Ovary (tissue), 7 donors: ENCODE measurements at regions not wholly inside any gene's neighbourhood (a gene's known extent, or its start where the extent isn't known, plus 50 kb on each side); places are given as distances from the start of the nearest gene placed in this dataset.

Source experiments
- DNase-seq, 5 donors: peaks; one replicate each; pipeline ENCODE4 v3.0.0-alpha.2; 2019 to 2020
- H3K27ac ChIP-seq, 2 donors: fragments of 200-600 bp; one replicate each; pipeline versions ENCODE4 v1.5.1 to v1.8.0; 2019 to 2022
- H3K27me3 ChIP-seq: fragments of 200-600 bp; one replicate; pipeline ENCODE4 v1.8.0; 2022
- H3K36me3 ChIP-seq: fragments of 200-600 bp; sonication (generic); one replicate; pipeline ENCODE4 v1.5.1; 2019
- H3K4me1 ChIP-seq: one replicate; pipeline ENCODE4 v1.8.1; 2013; ENCODE audit warnings: mild to moderate bottlenecking, moderate library complexity; ENCODE audit not compliant: insufficient read depth
- H3K4me3 ChIP-seq: fragments of 200-600 bp; sonication (generic); one replicate; pipeline ENCODE4 v1.5.1; 2017
- H3K9me3 ChIP-seq, 2 donors: fragments of 200-600 bp in 1 of 2; sonication (generic) in 1 of 2; one replicate each; pipeline versions ENCODE4 v1.5.1 to v1.8.1; 2013 to 2019; ENCODE audit warnings: mild to moderate bottlenecking in 1 of 2, moderate library complexity in 1 of 2
- CTCF ChIP-seq, 3 donors: fragments of 450-650 bp in 2 of 3; fragments of 200-600 bp in 1 of 3; IDR thresholded peaks; one replicate each; pipeline versions ENCODE4 v1.5.1 to v1.8.0; 2016 to 2022; ENCODE audit warnings: antibody characterized with exemption in 3 of 3, mild to moderate bottlenecking in 1 of 3
- EP300 ChIP-seq: sonication (generic); formaldehyde crosslinking; IDR thresholded peaks from one replicate; pipeline ENCODE4 v1.6.1; 2017; ENCODE audit warnings: antibody characterized with exemption
- POLR2A ChIP-seq: fragments of 450-650 bp; IDR thresholded peaks from one replicate; pipeline ENCODE4 v1.6.1; 2017; ENCODE audit warnings: antibody characterized with exemption, mild to moderate bottlenecking, moderate library complexity
- WGBS, 3 donors: extraction: QIAGEN DNeasy Blood & Tissue Kit in 1 of 3; methylation state at CpG; one replicate each; pipeline versions ENCODE4 v1.1.5 to v1.1.7; 2013 to 2017; 5-methylcytosine and 5-hydroxymethylcytosine counted together
- intact Hi-C, 4 donors: fragments of 100-400 bp; cut with DNase I; formaldehyde crosslinking; loops; one replicate each; pipeline versions ENCODE4 v1.11.0 to v1.15.1; 2022 to 2023
- donor health status: DM: no; HTN: no; CAD: no; lungs with moderate emphysema.
- donor health status: DM: no; HTN: no; CAD: no.
- donor health status: Bipolar disorder and iron deficiency.
- donor health status: DM: no; HTN: no; CAD: no.
- donor health status: DM: yes; HTN: yes; CAD: no.

- 78 to 95% (median 84%) methylated on average over 6 of the region's 6 CpGs for WGBS, 3 donors
- Histone ChIP-seq H3K36me3 (no peaks in the 10 kb centered on the region), H3K9me3 (no peaks in the 10 kb centered on the region), H3K4me3 (no peak overlapping the region), H3K27ac (no peak overlapping the region), H3K27me3 (no peaks in the 10 kb centered on the region), H3K4me1 (peaks cover 7% of the 10 kb centered on the region)
- intact Hi-C loops: no loop called here
- TF ChIP-seq CTCF (IDR thresholded peaks at IDR 0.05) (no peak), POLR2A (no peak), EP300 (no peak)
- DNase-seq: no peak
These were observed 135.1 kb upstream of the F3 start for GRCh38 chr1:94676686-94677085.

- intact Hi-C loops: no loop called here
- Histone ChIP-seq H3K4me3 (no peak overlapping the region), H3K36me3 (no peaks in the 10 kb centered on the region), H3K27me3 (no peaks in the 10 kb centered on the region), H3K9me3 (no peaks in the 10 kb centered on the region), H3K4me1 (peaks cover 7% of the 10 kb centered on the region), H3K27ac (no peak overlapping the region)
- DNase-seq: no peak
- TF ChIP-seq EP300 (no peak), POLR2A (no peak), CTCF (IDR thresholded peaks at IDR 0.05) (no peak)
- 16 to 28% (median 27%) methylated on average over 4 of the region's 4 CpGs for WGBS, 3 donors
These were observed 133.8 kb upstream of the F3 start for GRCh38 chr1:94675373-94675772.

DNA sequence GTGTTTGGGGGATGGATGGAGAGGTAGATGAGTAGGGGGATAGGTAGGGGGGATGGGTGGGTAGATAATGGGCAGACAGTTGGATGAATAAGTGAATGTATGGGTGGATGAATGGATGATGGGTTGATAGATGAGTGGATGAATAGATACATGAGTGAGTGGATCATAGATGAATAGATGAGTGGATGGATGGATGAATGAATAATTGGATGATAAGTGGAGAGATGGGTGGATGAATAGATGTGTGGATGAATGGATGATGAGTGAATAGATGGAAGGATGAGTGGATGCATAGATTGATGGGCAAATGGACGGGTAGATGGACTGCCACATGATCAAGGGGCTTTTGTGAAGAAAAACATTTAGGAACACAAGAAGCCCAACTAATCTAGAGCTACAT lies 133.3 kb upstream of the F3 start:
- H3K27ac ChIP-seq: no peak overlapping the region
- no peak for DNase-seq
- WGBS, 3 donors: 92 to 96% (median 96%) methylated on average over 1 of the region's 1 CpG

DNA sequence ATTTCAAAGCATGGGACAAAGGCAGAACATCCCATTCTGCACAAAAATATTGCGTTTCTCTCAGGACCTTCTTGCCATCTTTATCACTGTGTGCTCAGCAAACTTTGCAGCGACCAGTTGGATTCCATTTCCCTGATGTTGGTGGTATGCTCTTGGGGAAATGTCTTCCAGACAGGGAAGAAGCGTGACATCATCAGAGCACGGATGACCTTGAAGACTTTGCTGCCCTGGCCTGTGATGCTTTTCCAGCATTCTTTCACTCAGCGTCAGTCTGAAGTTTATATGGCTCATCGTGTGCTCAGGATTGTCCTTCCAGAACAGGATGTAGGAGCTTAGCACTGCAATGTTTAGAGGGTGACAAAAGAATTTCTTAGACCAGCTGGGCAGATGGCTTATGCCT lies 131.4 kb upstream of the F3 start:
- intact Hi-C loops: no loop called here
- H3K27me3 ChIP-seq: no peaks in the 10 kb centered on the region
- peaks cover 4% of the 10 kb centered on the region for H3K4me1 ChIP-seq
- 55 to 79% (median 64%) methylated on average over 6 of the region's 6 CpGs for WGBS, 3 donors
- no peak for DNase-seq
- H3K36me3 ChIP-seq: no peaks in the 10 kb centered on the region
- no peak overlapping the region for H3K27ac ChIP-seq
- no peaks in the 10 kb centered on the region for H3K9me3 ChIP-seq
- TF ChIP-seq EP300 (no peak), POLR2A (no peak), CTCF (IDR thresholded peaks at IDR 0.05) (no peak)
- no peak overlapping the region for H3K4me3 ChIP-seq

More for the DNA sequence above, 133.3 kb upstream of the F3 start:
- no peaks in the 10 kb centered on the region for H3K9me3 ChIP-seq
- no peaks in the 10 kb centered on the region for H3K36me3 ChIP-seq
- no peaks in the 10 kb centered on the region for H3K27me3 ChIP-seq
- peaks cover 7% of the 10 kb centered on the region for H3K4me1 ChIP-seq
- TF ChIP-seq POLR2A (no peak), CTCF (IDR thresholded peaks at IDR 0.05) (no peak), EP300 (no peak)
- intact Hi-C loops: no loop called here
- H3K4me3 ChIP-seq: no peak overlapping the region

DNA sequence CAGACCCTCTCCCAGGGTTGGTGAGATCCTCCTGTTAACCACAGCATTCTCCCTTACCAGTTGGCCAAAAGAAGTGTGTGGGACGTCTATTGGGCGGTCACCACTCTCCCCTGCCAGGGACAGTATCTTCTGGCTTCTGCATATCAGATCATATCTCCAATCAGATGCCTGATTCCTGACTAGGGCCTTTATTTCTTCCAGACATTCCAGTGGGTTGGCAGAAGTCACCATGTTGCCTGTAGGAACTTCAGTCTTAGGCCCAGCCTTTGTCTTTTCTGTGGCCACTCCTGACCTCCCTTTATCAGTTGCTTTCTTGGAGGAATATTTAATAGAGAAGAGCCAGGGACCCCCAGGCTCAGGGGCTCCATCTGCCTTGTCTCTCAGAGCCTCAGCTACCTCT lies 130.4 kb upstream of the F3 start:
- no peak overlapping the region for H3K4me3 ChIP-seq
- no peak overlapping the region for H3K27ac ChIP-seq
- H3K4me1 ChIP-seq: peaks cover 4% of the 10 kb centered on the region
- H3K27me3 ChIP-seq: no peaks in the 10 kb centered on the region
- no peak for DNase-seq
- no peaks in the 10 kb centered on the region for H3K36me3 ChIP-seq
- TF ChIP-seq POLR2A (no peak), EP300 (no peak), CTCF (IDR thresholded peaks at IDR 0.05) (no peak)
- intact Hi-C loops: no loop called here
- 95 to 100% (median 98%) methylated on average over 2 of the region's 2 CpGs for WGBS, 3 donors
- H3K9me3 ChIP-seq: no peaks in the 10 kb centered on the region
